Adrenal gland (tissue), 9 donors: ENCODE measurements at regions not wholly inside any gene's neighbourhood (a gene's known extent, or its start where the extent isn't known, plus 50 kb on each side); places are given as distances from the start of the nearest gene placed in this dataset.
A peak's percentile ranks its signal among the peaks of the same experiment; 100 is the strongest.

ENCODE experiments used
- DNase-seq, 7 donors: peaks; one replicate each; pipeline ENCODE4 v3.0.0-alpha.2; 2019 to 2020
- H3K27ac ChIP-seq, 5 donors: fragments of 200-600 bp; sonication (generic) in 4 of 5; 1 replicate in 3 of 5; 2 replicates in 2 of 5; pipeline versions ENCODE4 v1.5.1 to v1.8.0; 2016 to 2020; ENCODE audit warnings: mild to moderate bottlenecking in 1 of 5
- H3K27me3 ChIP-seq: fragments of 200-600 bp; 2 replicates; pipeline ENCODE4 v1.8.0; 2021
- H3K36me3 ChIP-seq, 2 donors: fragments of 200-600 bp; replicated peaks in 1 of 2; 1 replicate in 1 of 2; 2 replicates in 1 of 2; pipeline versions ENCODE4 v1.5.1 to v1.8.0; 2018 to 2022
- H3K4me1 ChIP-seq, 2 donors: fragments of 200-600 bp; replicated peaks in 1 of 2; 1 replicate in 1 of 2; 2 replicates in 1 of 2; pipeline versions ENCODE4 v1.5.1 to v1.8.0; 2018 to 2021
- H3K4me3 ChIP-seq, 4 donors: fragments of 200-600 bp; sonication (generic) in 3 of 4; one replicate each; pipeline ENCODE4 v1.5.1; 2016 to 2018
- H3K9me3 ChIP-seq, 3 donors: fragments of 200-600 bp; sonication (generic) in 1 of 3; replicated peaks in 1 of 3; 1 replicate in 2 of 3; 2 replicates in 1 of 3; pipeline versions ENCODE4 v1.5.1 to v1.8.0; 2016 to 2021
- POLR2A ChIP-seq, 2 donors: fragments of 450-650 bp; IDR thresholded peaks; one replicate each; pipeline ENCODE4 v1.6.1; 2017; ENCODE audit warnings: antibody characterized with exemption in 2 of 2, mild to moderate bottlenecking in 2 of 2, moderate library complexity in 1 of 2
- WGBS, 4 donors: extraction: QIAGEN DNeasy Blood & Tissue Kit in 2 of 4; methylation state at CpG; one replicate each; pipeline versions ENCODE4 v1.1.5 to v1.1.7; 2013 to 2017; 5-methylcytosine and 5-hydroxymethylcytosine counted together
- intact Hi-C, 2 donors: fragments of 100-400 bp; cut with DNase I; formaldehyde crosslinking; loops; one replicate each; pipeline versions ENCODE4 v1.14.1 to v1.15.0; 2022 to 2023
- TF ChIP-seq, protein P1 (sequence below), 6 experiments: fragments of 450-650 bp in 4 of 6; fragments of 200-600 bp in 2 of 6; sonication (generic) in 1 of 6; IDR thresholded peaks; 1 replicate in 5 of 6; 2 replicates in 1 of 6; pipeline versions ENCODE4 v1.5.1 to v1.8.0; 2016 to 2021; ENCODE audit warnings: antibody characterized with exemption in 6 of 6, mild to moderate bottlenecking in 2 of 6, moderate library complexity in 1 of 6
- donor health status: healthy with polysubstance abuse.
- donor health status: Bipolar disorder and iron deficiency.
- donor health status: DM: yes; HTN: yes; CAD: no.
- donor health status: DM: no; HTN: no; CAD: no.
- donor health status: DM: no; HTN: no; CAD: no.

- H3K4me3 ChIP-seq: no peak overlapping the region
- intact Hi-C loops: no loop called here
Measured at GRCh38 chrX:39630344-39630743, 467.4 kb downstream of the BCOR start.

GRCh38 chrX:39631276-39632229 lies 466.2 kb downstream of the BCOR start:
- DNase-seq: no peak
- Histone ChIP-seq H3K27ac (no peak overlapping the region), H3K9me3 (no peaks in the 10 kb centered on the region), H3K4me1 (no peaks in the 10 kb centered on the region), H3K36me3 (no peaks in the 10 kb centered on the region), H3K4me3 (no peak overlapping the region), H3K27me3 (peaks cover 32% of the 10 kb centered on the region)
- WGBS, 4 donors: 85 to 94% (median 89%) methylated on average over 4 of the region's 4 CpGs
- no peak for TF ChIP-seq POLR2A (IDR thresholded peaks at IDR 0.05)
- TF ChIP-seq, protein P1, sequence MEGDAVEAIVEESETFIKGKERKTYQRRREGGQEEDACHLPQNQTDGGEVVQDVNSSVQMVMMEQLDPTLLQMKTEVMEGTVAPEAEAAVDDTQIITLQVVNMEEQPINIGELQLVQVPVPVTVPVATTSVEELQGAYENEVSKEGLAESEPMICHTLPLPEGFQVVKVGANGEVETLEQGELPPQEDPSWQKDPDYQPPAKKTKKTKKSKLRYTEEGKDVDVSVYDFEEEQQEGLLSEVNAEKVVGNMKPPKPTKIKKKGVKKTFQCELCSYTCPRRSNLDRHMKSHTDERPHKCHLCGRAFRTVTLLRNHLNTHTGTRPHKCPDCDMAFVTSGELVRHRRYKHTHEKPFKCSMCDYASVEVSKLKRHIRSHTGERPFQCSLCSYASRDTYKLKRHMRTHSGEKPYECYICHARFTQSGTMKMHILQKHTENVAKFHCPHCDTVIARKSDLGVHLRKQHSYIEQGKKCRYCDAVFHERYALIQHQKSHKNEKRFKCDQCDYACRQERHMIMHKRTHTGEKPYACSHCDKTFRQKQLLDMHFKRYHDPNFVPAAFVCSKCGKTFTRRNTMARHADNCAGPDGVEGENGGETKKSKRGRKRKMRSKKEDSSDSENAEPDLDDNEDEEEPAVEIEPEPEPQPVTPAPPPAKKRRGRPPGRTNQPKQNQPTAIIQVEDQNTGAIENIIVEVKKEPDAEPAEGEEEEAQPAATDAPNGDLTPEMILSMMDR (IDR thresholded peaks at IDR 0.05): no peak
- intact Hi-C loops: no loop called here

More at GRCh38 chrX:39630344-39630743, 467.4 kb downstream of the BCOR start:
- H3K36me3 ChIP-seq: no peaks in the 10 kb centered on the region
- no peaks in the 10 kb centered on the region for H3K4me1 ChIP-seq
- DNase-seq: no peak
- H3K27ac ChIP-seq: no peak overlapping the region
- TF ChIP-seq, protein P1 (IDR thresholded peaks at IDR 0.05): no peak
- TF ChIP-seq POLR2A (IDR thresholded peaks at IDR 0.05): no peak
- no peaks in the 10 kb centered on the region for H3K9me3 ChIP-seq
- H3K27me3 ChIP-seq: peaks cover 32% of the 10 kb centered on the region
- 70 to 85% (median 78%) methylated on average over 2 of the region's 2 CpGs for WGBS, 4 donors

- no peaks in the 10 kb centered on the region for H3K4me1 ChIP-seq
- no peak overlapping the region for H3K27ac ChIP-seq
- no peaks in the 10 kb centered on the region for H3K9me3 ChIP-seq
- no peaks in the 10 kb centered on the region for H3K36me3 ChIP-seq
- H3K4me3 ChIP-seq: no peak overlapping the region
- TF ChIP-seq, protein P1 (IDR thresholded peaks at IDR 0.05): no peak
- TF ChIP-seq POLR2A (IDR thresholded peaks at IDR 0.05): no peak
- DNase-seq: peak in 1 of 7 donors; percentile 58
- 55 to 77% (median 55%) methylated on average over 2 of the region's 2 CpGs; no CpG with 5 or more reads in 1 of the 4 donors for WGBS, 4 donors
- peaks cover 23% of the 10 kb centered on the region for H3K27me3 ChIP-seq
- intact Hi-C loops: no loop called here
Measured at GRCh38 chrX:39633293-39633692, 464.5 kb downstream of the BCOR start.

- H3K36me3 ChIP-seq: no peaks in the 10 kb centered on the region
- H3K9me3 ChIP-seq: no peaks in the 10 kb centered on the region
- H3K4me3 ChIP-seq: no peak overlapping the region
- DNase-seq: no peak
- no peak for TF ChIP-seq POLR2A (IDR thresholded peaks at IDR 0.05)
- TF ChIP-seq, protein P1 (IDR thresholded peaks at IDR 0.05): no peak
- WGBS, 4 donors: 60 to 83% (median 74%) methylated on average over 3 of the region's 3 CpGs
- H3K27ac ChIP-seq: no peak overlapping the region
- no peaks in the 10 kb centered on the region for H3K4me1 ChIP-seq
- intact Hi-C loops: no loop called here
- peaks cover 6% of the 10 kb centered on the region for H3K27me3 ChIP-seq
Measured at GRCh38 chrX:39636481-39636880, 461.3 kb downstream of the BCOR start.
